Putamen (tissue), 1 donor: ENCODE measurements at regions not wholly inside any gene's neighbourhood (a gene's known extent, or its start where the extent isn't known, plus 50 kb on each side); places are given as distances from the start of the nearest gene placed in this dataset.
"Not testable (repeated sequence)": the region's sequence is repeated elsewhere in the genome, so short reads cannot be mapped to it uniquely, and the experiment has no call there.

Source experiments
- DNase-seq: peaks from one replicate; pipeline ENCODE4 v3.0.0-alpha.2; 2016; ENCODE audit warnings: low spot score

GRCh38 chr17:77290759-77291558, 150.2 kb downstream of the SEC14L1 start:
- not testable (repeated sequence) for DNase-seq

DNA sequence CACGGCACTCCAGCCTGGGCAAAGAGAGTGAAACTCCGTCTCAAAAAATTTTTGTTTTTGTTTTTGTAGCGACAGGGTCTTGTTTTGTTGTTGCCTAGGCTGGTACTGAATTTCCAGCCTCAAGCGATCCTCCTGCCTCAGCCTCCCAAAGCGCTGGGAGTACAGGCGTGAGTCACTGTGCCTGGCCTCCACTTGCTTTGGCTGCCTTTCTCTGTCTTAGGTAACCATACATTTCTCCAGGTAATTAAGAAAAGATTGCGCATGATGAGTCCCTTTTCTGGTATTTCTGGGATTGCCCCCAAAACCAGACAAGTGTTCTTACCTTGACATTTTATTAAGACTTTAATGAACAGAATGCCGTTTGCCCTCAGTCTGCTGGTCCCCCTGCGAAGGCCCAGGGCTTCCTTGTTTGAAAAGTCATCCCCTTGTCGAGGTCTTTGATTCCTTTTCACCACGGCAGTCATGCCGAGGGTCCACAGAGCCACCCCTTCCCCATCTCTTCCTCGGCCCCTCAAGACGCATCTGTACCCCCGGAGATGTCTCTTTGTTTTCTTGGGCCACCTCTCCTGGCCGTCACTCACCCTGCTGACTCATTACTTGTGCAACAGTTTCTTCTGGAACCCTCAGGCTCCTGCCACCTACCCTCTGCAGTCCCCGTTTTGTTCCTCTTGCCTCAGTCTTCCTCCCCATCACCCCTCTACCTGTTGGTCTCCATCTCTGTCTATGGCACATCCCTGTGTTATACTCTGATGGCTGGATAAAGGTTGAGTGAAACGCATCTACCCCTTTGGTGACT, 151.0 kb downstream of the SEC14L1 start:
- DNase-seq, result no peak

- no peak for DNase-seq
Observed at GRCh38 chr17:77294761-77295160, 154.0 kb downstream of the SEC14L1 start.

GRCh38 chr17:77295241-77295853, 154.6 kb downstream of the SEC14L1 start:
- DNase-seq, result no peak

DNA sequence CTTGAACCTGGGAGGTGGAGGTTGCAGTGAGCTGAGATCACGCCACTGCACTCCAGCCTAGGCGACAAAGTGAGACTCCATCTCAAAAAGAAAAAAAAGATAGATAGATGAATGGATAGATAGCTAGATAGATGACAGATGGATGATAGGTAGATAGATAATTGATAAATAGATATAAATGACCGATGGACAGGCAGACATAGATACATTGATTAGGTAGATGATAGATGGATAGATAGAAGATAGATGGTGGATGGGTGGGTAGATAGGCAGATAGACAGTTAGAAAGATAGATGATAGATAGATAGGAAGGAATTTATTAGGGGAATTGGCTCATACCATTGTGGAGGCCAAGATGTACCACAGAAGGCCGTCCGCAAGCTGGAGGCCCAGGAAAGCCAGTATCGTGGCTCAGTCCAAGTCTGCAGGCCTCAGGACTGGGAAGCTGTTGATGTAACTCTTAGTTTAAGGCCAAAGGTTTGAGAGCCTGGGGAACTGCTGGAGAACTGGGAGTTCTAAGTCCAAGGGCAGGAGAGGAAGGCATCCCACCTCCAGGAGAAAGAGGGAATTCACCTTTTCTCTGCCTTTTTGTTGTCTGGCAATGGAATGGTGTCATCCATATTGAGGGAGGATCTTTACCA, 156.1 kb downstream of the SEC14L1 start:
- DNase-seq, result no peak

- DNase-seq, result no peak
Observed at GRCh38 chr17:77297693-77298666, 157.2 kb downstream of the SEC14L1 start.

- DNase-seq, result no peak
Observed at GRCh38 chr17:77298811-77299210, 158.0 kb downstream of the SEC14L1 start.

- DNase-seq, result no peak
Observed at GRCh38 chr17:77299256-77300015, 158.7 kb downstream of the SEC14L1 start.

- no peak for DNase-seq
Observed at GRCh38 chr17:77300016-77300686, 159.4 kb downstream of the SEC14L1 start.

DNA sequence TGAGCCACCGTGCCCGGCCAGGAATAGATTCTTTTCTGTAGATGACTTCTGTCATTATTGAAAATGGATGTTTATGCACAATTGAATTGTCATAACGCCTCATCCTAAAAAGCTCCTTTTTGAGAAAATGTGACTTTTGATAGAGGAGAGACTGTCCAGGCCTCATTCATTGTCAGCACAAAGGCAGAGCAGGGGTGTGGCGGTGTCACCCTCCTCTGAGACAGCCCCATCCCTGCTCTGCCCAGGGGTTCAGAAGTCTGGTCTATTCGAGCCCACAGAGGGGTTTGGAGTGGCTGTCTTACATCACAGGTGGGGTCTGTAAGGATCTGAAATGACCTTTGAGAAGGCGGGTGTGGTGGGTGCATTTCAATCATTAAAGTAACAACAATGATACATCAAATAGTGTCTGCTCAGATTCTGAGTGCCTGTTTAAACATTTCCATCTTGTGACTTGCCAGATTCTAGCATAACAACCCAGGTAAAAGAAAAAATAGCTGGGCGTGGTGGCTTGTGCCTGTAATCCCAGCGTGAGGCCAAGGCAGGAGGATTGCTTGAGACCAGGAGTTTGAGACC, 161.0 kb downstream of the SEC14L1 start:
- DNase-seq, result no peak

- DNase-seq, result no peak
Observed at GRCh38 chr17:77302682-77303081, 161.9 kb downstream of the SEC14L1 start.

DNA sequence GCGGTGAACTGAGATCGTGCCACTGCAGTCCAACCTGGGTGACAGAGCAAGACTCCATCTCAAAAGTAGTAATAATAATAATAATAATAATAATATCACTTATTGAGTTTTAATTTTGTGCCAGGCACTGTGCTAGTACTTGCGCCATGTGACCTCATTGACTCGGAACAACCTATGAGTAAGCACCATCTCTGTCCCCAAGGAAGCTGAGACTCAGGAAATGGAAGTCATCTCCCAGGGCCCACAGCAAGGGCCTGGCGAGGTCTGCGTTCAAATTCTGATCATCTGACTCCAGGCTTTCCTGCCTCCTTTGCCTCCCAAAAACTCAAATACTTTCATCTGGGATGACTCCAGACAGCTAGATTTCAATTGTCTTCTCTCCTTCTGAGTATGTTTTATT, 162.9 kb downstream of the SEC14L1 start:
- no peak for DNase-seq

DNA sequence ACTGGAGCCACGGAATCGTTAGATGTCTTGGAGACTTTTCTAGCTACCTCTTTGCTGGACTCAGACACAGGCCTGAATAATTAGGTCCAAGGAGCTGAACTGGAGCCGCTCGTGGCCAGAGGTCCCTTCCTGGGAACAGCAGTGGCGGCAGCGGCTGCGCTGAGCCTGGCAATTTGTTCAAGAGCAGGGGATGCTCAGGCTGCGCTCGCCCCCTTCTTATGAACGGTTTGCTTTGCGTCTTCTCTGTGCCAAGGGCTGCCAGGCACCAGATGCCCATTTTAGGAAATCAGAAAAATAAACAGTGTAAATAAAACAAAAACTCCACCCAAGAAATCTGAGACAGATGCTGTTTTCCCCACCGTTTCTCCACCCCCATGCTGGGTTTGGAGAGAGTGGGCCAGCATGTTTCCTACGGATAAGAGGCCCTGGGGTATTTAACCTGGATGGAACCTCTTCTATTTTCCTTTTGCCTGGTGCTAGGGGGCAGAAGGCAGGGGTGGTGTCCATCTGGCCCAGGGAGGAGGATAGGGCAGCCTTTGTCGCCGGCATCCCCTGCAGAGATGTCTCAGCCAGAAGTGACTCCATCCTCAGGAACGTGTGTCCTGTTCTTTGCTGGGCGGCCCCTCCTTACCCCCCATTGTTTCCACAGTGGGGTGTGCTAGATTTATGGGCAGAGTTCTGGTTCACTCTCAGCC, 163.4 kb downstream of the SEC14L1 start:
- DNase-seq, result no peak

DNA sequence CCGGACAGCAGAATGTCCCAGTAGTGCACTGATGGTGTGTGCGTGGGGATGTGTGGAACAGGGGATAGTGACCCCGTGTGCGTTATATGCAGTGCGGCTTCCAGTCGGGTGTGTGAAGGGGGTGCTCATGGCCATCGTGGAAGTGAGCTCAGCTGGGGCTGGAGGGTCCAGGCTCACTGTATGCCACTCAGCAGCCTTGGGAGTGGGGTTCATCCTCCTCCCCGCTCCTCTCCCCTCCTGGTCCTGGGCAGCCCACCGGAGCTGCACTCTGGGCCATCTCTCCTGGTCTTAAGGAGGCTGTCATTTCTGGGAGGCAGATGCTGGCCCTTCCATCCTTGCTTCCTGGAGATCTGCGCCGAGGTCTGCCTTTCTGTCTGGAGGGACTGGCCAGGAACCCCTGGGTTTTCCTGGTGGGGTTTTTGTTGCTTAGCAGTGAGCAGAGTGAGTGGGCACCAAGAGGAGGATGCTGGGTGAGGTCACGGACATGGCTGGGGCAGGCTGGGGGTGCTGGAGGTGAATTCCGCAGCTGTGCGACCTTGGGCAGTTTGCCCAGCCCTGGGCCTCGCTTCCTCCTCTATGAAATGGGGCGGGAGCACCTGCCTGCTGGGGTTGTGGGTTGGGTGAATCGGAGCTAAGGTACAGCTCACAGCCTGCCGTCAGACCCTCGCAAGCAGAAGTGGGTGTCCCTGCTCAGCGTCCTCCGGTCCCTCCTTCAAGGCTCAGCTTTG, 164.1 kb downstream of the SEC14L1 start:
- no peak for DNase-seq

GRCh38 chr17:77306048-77306789, 165.4 kb downstream of the SEC14L1 start:
- DNase-seq, result no peak

- DNase-seq, result no peak
Observed at GRCh38 chr17:77306790-77307478, 166.2 kb downstream of the SEC14L1 start.
